KMS-11 (cell line): ENCODE measurements at regions not wholly inside any gene's neighbourhood (a gene's known extent, or its start where the extent isn't known, plus 50 kb on each side); places are given as distances from the start of the nearest gene placed in this dataset.

Experiments used
- H2AFZ ChIP-seq: fragments of 200-600 bp; sonication (generic); 2 replicates; pipeline ENCODE4 v1.6.1; 2016; ENCODE audit warnings: antibody characterized with exemption, mixed run types, low read depth
- H3K27ac ChIP-seq: fragments of 200-600 bp; sonication (generic); 2 replicates; pipeline ENCODE4 v1.6.1; 2016; ENCODE audit warnings: mild to moderate bottlenecking, mixed run types
- H3K27me3 ChIP-seq: fragments of 200-600 bp; sonication (generic); 2 replicates; pipeline ENCODE4 v1.6.1; 2017; ENCODE audit warnings: mild to moderate bottlenecking, low read depth, mixed run types, moderate library complexity; ENCODE audit not compliant: insufficient read depth
- H3K36me3 ChIP-seq: fragments of 200-600 bp; sonication (generic); 2 replicates; pipeline ENCODE4 v1.6.1; 2017; ENCODE audit warnings: mild to moderate bottlenecking, mixed run types; ENCODE audit not compliant: insufficient read depth
- H3K4me1 ChIP-seq: fragments of 200-600 bp; sonication (generic); 2 replicates; pipeline ENCODE4 v1.6.1; 2016; ENCODE audit warnings: mild to moderate bottlenecking, low read depth, mixed run types; ENCODE audit not compliant: poor library complexity, severe bottlenecking
- H3K4me2 ChIP-seq: fragments of 200-600 bp; sonication (generic); 2 replicates; pipeline ENCODE4 v1.7.0; 2016; ENCODE audit warnings: mild to moderate bottlenecking, mixed run types
- H3K4me3 ChIP-seq: fragments of 200-600 bp; sonication (generic); IDR thresholded peaks from 2 replicates; pipeline ENCODE4 v1.6.1; 2017; ENCODE audit warnings: low read depth, low read length, mixed read lengths; ENCODE audit not compliant: insufficient read depth
- H3K79me2 ChIP-seq: fragments of 200-600 bp; sonication (generic); 2 replicates; pipeline ENCODE4 v1.6.1; 2016; ENCODE audit warnings: low read depth, mixed run types; ENCODE audit not compliant: insufficient read depth
- H3K9ac ChIP-seq: fragments of 200-600 bp; sonication (generic); 2 replicates; pipeline ENCODE4 v1.6.1; 2016; ENCODE audit warnings: mild to moderate bottlenecking, mixed run types
- H4K20me1 ChIP-seq: fragments of 200-600 bp; sonication (generic); 2 replicates; pipeline ENCODE4 v1.6.1; 2016; ENCODE audit warnings: mild to moderate bottlenecking, mixed run types; ENCODE audit not compliant: insufficient read depth
- CTCF ChIP-seq: fragments of 200-600 bp; sonication (generic); conservative IDR thresholded peaks from 2 replicates; pipeline ENCODE4 v1.6.1; 2017; ENCODE audit warnings: low read depth, mild to moderate bottlenecking, antibody characterized with exemption, low read length, moderate library complexity, mixed read lengths

GRCh38 chr10:64174666-64175255 is 653.6 kb downstream of the REEP3 start:
- no peaks in the 10 kb centered on the region for H3K4me1 ChIP-seq
- no peak for TF ChIP-seq CTCF
- no peak overlapping the region for H3K4me2 ChIP-seq
- H3K4me3 ChIP-seq: no peak overlapping the region
- no peaks in the 10 kb centered on the region for H4K20me1 ChIP-seq
- no peaks in the 10 kb centered on the region for H3K36me3 ChIP-seq
- H3K27me3 ChIP-seq: no peaks in the 10 kb centered on the region
- H3K27ac ChIP-seq: no peak overlapping the region
- H3K79me2 ChIP-seq: no peaks in the 10 kb centered on the region
- H3K9ac ChIP-seq: no peak overlapping the region
- H2AFZ ChIP-seq: no peak overlapping the region

- H4K20me1 ChIP-seq: no peaks in the 10 kb centered on the region
- no peaks in the 10 kb centered on the region for H3K4me1 ChIP-seq
- no peak overlapping the region for H3K4me2 ChIP-seq
- H2AFZ ChIP-seq: no peak overlapping the region
- H3K27me3 ChIP-seq: no peaks in the 10 kb centered on the region
- H3K79me2 ChIP-seq: no peaks in the 10 kb centered on the region
- no peak overlapping the region for H3K9ac ChIP-seq
- TF ChIP-seq CTCF: no peak
- H3K4me3 ChIP-seq: no peak overlapping the region
- no peak overlapping the region for H3K27ac ChIP-seq
- no peaks in the 10 kb centered on the region for H3K36me3 ChIP-seq
These were observed 654.2 kb downstream of the REEP3 start for GRCh38 chr10:64175271-64175962.

DNA sequence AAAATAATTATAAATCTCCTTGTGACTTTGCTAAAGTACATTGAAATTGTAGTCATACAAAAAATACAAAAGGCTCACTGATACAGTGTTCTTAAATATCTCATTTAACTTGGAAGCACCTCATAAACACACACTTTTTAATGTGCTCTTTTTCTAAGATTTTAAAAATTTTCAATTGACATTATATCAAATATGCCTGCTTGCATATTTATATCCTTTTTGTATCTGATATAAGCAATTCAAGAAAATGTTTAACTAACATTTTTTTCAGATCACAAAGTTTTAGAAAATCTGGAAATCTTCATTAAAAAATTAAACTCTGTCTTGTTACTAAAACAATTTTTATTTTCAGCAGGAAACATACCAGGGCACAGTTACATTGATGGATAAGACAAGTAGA is 661.5 kb downstream of the REEP3 start:
- Histone ChIP-seq H3K4me2 (no peak overlapping the region), H3K36me3 (no peaks in the 10 kb centered on the region), H4K20me1 (no peaks in the 10 kb centered on the region), H3K27ac (no peak overlapping the region), H3K4me1 (no peaks in the 10 kb centered on the region), H2AFZ (no peak overlapping the region), H3K9ac (no peak overlapping the region), H3K27me3 (no peaks in the 10 kb centered on the region), H3K4me3 (no peak overlapping the region), H3K79me2 (no peaks in the 10 kb centered on the region)
- TF ChIP-seq CTCF: no peak

DNA sequence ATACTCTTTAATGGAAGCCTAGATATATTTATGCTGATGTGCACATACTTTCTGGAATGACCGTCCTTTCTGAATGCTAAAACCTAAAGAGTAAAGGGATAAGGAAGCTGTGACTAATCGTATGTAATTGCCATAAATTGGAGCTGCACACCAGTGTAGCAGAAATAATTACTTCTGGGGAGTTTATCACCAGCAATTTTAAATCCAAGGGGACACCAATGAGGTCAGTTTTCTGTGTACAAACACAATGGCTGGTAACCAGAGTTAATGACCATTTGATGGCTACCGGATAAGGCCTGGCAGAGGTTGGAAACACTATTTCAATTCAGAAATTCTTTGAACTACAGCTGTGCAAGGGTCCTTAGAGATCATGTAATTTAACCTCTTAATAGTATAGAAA is 670.1 kb downstream of the REEP3 start:
- TF ChIP-seq CTCF: no peak
- Histone ChIP-seq H3K9ac (no peak overlapping the region), H3K27ac (no peak overlapping the region), H3K4me1 (no peaks in the 10 kb centered on the region), H3K36me3 (no peaks in the 10 kb centered on the region), H2AFZ (no peak overlapping the region), H3K79me2 (no peaks in the 10 kb centered on the region), H3K4me3 (no peak overlapping the region), H3K4me2 (no peak overlapping the region), H3K27me3 (no peaks in the 10 kb centered on the region), H4K20me1 (no peaks in the 10 kb centered on the region)
